Neural progenitor cell (in vitro differentiated cells): ENCODE measurements at regions not wholly inside any gene's neighbourhood (a gene's known extent, or its start where the extent isn't known, plus 50 kb on each side); places are given as distances from the start of the nearest gene placed in this dataset.

ENCODE experiments used
- CTCF ChIP-seq: fragments of 200-600 bp; sonication (generic); IDR thresholded peaks from 2 replicates; pipeline ENCODE4 v1.5.1; 2017; ENCODE audit warnings: antibody characterized with exemption, mild to moderate bottlenecking
- EZH2 ChIP-seq: fragments of 200-600 bp; sonication (generic); IDR thresholded peaks from 2 replicates; pipeline ENCODE4 v1.6.1; 2017; ENCODE audit warnings: antibody characterized with exemption, mild to moderate bottlenecking, moderate library complexity

GRCh38 chr18:34117319-34117718, 107.4 kb downstream of the NOL4 start:
- TF ChIP-seq CTCF (no peak), EZH2 (no peak)
